SK-N-MC (cell line): ENCODE measurements at regions not wholly inside any gene's neighbourhood (a gene's known extent, or its start where the extent isn't known, plus 50 kb on each side); places are given as distances from the start of the nearest gene placed in this dataset.

Source experiments
- EZH2 ChIP-seq: fragments of 200-600 bp; sonication (generic); IDR thresholded peaks from one replicate; pipeline ENCODE4 v1.6.1; 2017; ENCODE audit warnings: antibody characterized with exemption
- FOXP2 ChIP-seq: optimal IDR thresholded peaks from 2 replicates; pipeline ENCODE3; 2011; ENCODE audit warnings: mild to moderate bottlenecking, moderate library complexity; ENCODE audit not compliant: insufficient read depth; ENCODE audit errors: extremely low read length, control extremely low read depth
- POLR2AphosphoS5 ChIP-seq: IDR thresholded peaks from 2 replicates; pipeline ENCODE4 v1.6.1; 2012; ENCODE audit warnings: mild to moderate bottlenecking, low read depth, low read length, borderline replicate concordance

GRCh38 chr9:82761027-82761426 is 301.9 kb downstream of the RASEF start:
- TF ChIP-seq EZH2 (no peak), POLR2AphosphoS5 (no peak), FOXP2 (no peak)
